A673 (cell line): ENCODE measurements at regions not wholly inside any gene's neighbourhood (a gene's known extent, or its start where the extent isn't known, plus 50 kb on each side); places are given as distances from the start of the nearest gene placed in this dataset.

ENCODE experiments used
- BruUV-seq: library from RNA; stranded (reverse); fragments of 400-500 nt; replicated peaks from 2 replicates; lab custom pipeline; 2021; lab: Mats Ljungman, UMichigan
- CTCF ChIA-PET: fragments of 300-600 bp; sonication (Branson Sonifier 250); formaldehyde crosslinking; loops from one replicate; lab custom pipeline; 2022; ENCODE audit warnings: antibody characterized with exemption; lab: Charles Lee
- POLR2A ChIA-PET: fragments of 300-600 bp; sonication (Branson Sonifier 250); formaldehyde crosslinking; loops from one replicate; lab custom pipeline; 2022; ENCODE audit warnings: antibody characterized with exemption; ENCODE audit not compliant: low non-redundant PET; lab: Charles Lee
- DNase-seq: peaks from one replicate; pipeline ENCODE4 v3.0.0-alpha.2; 2015; ENCODE audit warnings: low spot score
- H3K27ac ChIP-seq: fragments of 200-600 bp; sonication (generic); 2 replicates; pipeline ENCODE4 v1.5.1; 2016; ENCODE audit warnings: mixed run types, low read depth, mild to moderate bottlenecking, mixed read lengths, antibody characterized with exemption, low read length; ENCODE audit not compliant: poor library complexity, severe bottlenecking
- H3K27me3 ChIP-seq: fragments of 200-600 bp; sonication (generic); replicated peaks from 2 replicates; pipeline ENCODE4 v1.6.1; 2017; ENCODE audit warnings: mixed run types, low read depth, mild to moderate bottlenecking, mixed read lengths, antibody characterized with exemption, low read length; ENCODE audit not compliant: insufficient read depth, poor library complexity
- H3K36me3 ChIP-seq: fragments of 200-600 bp; sonication (generic); 2 replicates; pipeline ENCODE4 v1.6.1; 2016; ENCODE audit warnings: mixed run types, mild to moderate bottlenecking, mixed read lengths, antibody characterized with exemption, low read length; ENCODE audit not compliant: insufficient read depth, poor library complexity, severe bottlenecking
- H3K4me1 ChIP-seq: fragments of 200-600 bp; sonication (generic); 2 replicates; pipeline ENCODE4 v1.6.1; 2017; ENCODE audit warnings: mixed run types, mild to moderate bottlenecking, mixed read lengths, antibody characterized with exemption, low read length; ENCODE audit not compliant: insufficient read depth, poor library complexity, severe bottlenecking
- H3K4me3 ChIP-seq: fragments of 200-600 bp; sonication (generic); 2 replicates; pipeline ENCODE4 v1.5.1; 2016; ENCODE audit warnings: low read depth, mixed run types, mild to moderate bottlenecking, mixed read lengths, low read length; ENCODE audit not compliant: poor library complexity, severe bottlenecking
- H3K9me3 ChIP-seq: fragments of 200-600 bp; sonication (generic); 2 replicates; pipeline ENCODE4 v1.6.1; 2016; ENCODE audit warnings: mixed run types, low read depth, mild to moderate bottlenecking, mixed read lengths, antibody characterized with exemption, low read length; ENCODE audit not compliant: poor library complexity, severe bottlenecking
- EZH2 ChIP-seq: fragments of 200-600 bp; sonication (generic); IDR thresholded peaks from 2 replicates; pipeline ENCODE4 v1.6.1; 2017; ENCODE audit warnings: borderline replicate concordance, low read depth, mild to moderate bottlenecking, mixed read lengths, antibody characterized with exemption, low read length; ENCODE audit not compliant: poor library complexity, severe bottlenecking
- intact Hi-C: fragments of 100-400 bp; cut with micrococcal nuclease; formaldehyde crosslinking; loops from one replicate; pipeline ENCODE4 v1.10.0; 2022; ENCODE audit not compliant: unreplicated experiment
- TF ChIP-seq, protein P1 (sequence below): fragments of 300-800, 200-600 bp; sonication (generic); conservative IDR thresholded peaks from 2 replicates; pipeline ENCODE4 v1.5.1; 2017; ENCODE audit warnings: low read depth, mild to moderate bottlenecking, antibody characterized with exemption, low read length, moderate library complexity, mixed read lengths

DNA sequence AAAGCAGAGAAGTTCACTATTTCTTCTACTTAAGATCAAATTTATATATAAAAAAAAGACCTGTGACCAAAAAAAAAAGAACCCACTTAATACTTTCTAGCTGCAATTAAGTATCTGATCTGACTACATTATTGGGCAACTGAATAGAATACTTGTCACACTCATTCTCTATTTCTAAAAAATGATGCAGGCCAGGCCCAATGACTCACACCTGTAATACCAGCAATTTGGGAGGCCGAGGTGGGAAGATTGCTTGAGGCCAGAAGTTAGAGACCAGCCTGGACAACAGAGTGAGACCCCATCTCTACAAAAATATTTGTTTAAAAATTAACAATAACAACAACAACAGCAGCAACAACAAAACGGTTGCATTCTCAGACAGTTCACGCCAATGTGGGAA is 108.8 kb upstream of the BMP2K start:
- Histone ChIP-seq H3K9me3 (no peaks in the 10 kb centered on the region), H3K4me3 (no peak overlapping the region), H3K4me1 (no peaks in the 10 kb centered on the region), H3K27ac (no peak overlapping the region), H3K36me3 (no peaks in the 10 kb centered on the region), H3K27me3 (no peaks in the 10 kb centered on the region)
- no TSS peak for BruUV-seq
- DNase-seq, result no peak
- intact Hi-C loops, result no loop called here
- POLR2A ChIA-PET, result no interaction called here
- TF ChIP-seq, protein P1, sequence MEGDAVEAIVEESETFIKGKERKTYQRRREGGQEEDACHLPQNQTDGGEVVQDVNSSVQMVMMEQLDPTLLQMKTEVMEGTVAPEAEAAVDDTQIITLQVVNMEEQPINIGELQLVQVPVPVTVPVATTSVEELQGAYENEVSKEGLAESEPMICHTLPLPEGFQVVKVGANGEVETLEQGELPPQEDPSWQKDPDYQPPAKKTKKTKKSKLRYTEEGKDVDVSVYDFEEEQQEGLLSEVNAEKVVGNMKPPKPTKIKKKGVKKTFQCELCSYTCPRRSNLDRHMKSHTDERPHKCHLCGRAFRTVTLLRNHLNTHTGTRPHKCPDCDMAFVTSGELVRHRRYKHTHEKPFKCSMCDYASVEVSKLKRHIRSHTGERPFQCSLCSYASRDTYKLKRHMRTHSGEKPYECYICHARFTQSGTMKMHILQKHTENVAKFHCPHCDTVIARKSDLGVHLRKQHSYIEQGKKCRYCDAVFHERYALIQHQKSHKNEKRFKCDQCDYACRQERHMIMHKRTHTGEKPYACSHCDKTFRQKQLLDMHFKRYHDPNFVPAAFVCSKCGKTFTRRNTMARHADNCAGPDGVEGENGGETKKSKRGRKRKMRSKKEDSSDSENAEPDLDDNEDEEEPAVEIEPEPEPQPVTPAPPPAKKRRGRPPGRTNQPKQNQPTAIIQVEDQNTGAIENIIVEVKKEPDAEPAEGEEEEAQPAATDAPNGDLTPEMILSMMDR, result no peak
- no peak for TF ChIP-seq EZH2
- CTCF ChIA-PET, result no interaction called here

DNA sequence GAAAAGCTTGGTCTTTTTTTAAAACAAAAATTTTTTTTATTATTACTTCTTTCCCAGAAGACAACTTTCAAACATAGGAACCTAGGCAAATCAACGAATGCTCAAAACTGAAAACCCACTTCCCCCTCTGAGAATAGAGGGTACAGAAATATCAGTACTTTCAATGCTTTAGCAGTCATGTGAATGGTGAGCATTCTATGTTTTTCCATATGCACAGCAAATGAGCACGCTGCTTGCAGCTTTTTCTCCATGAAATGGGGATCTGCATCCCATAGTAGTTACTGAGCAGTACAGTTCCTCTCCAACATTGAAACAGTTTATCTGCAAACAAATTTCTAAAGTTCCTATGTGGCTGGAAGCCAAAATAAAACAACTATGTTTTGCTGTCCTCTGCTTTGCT is 108.4 kb upstream of the BMP2K start:
- ChIA-PET POLR2A (no interaction called here), CTCF (no interaction called here)
- Histone ChIP-seq H3K27ac (no peak overlapping the region), H3K27me3 (no peaks in the 10 kb centered on the region), H3K9me3 (no peaks in the 10 kb centered on the region), H3K4me3 (no peak overlapping the region), H3K4me1 (no peaks in the 10 kb centered on the region), H3K36me3 (no peaks in the 10 kb centered on the region)
- no TSS peak for BruUV-seq
- intact Hi-C loops, result no loop called here
- DNase-seq, result no peak
- TF ChIP-seq EZH2, result no peak
- TF ChIP-seq, protein P1, result no peak

DNA sequence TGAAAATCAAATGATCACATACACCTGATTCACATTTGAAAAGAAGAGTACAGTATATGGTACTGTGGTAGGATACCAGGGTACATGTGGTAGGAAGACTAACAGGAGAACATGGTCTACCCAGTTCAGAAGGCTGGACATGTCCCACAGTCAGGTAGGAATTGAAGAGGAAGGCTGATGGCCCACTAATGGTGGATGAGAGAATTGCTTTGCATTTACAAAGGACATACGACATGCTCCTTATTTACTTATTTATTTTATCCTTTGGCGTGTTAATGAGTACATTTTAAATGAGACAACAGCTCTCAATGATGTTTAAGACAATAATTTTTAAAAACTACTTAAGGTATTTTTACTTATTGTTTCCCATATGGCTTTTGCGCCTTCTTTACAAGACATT is 106.7 kb upstream of the BMP2K start:
- no peak overlapping the region for H3K27ac ChIP-seq
- POLR2A ChIA-PET, result no interaction called here
- TF ChIP-seq, protein P1, result 0 out of 2 replicates have a peak, but pooled peaks have one; percentile 25
- TF ChIP-seq EZH2, result no peak
- no peak for DNase-seq
- H3K4me1 ChIP-seq, result no peaks in the 10 kb centered on the region
- H3K36me3 ChIP-seq, result no peaks in the 10 kb centered on the region
- no peak overlapping the region for H3K4me3 ChIP-seq
- H3K9me3 ChIP-seq, result no peaks in the 10 kb centered on the region
- no TSS peak for BruUV-seq
- H3K27me3 ChIP-seq, result no peaks in the 10 kb centered on the region
- CTCF ChIA-PET, result no interaction called here
- intact Hi-C loops, result no loop called here
